ENCODE measurements at regions not wholly inside any gene's neighbourhood (a gene's known extent, or its start where the extent isn't known, plus 50 kb on each side); places are given as distances from the start of the nearest gene placed in this dataset.

DNA sequence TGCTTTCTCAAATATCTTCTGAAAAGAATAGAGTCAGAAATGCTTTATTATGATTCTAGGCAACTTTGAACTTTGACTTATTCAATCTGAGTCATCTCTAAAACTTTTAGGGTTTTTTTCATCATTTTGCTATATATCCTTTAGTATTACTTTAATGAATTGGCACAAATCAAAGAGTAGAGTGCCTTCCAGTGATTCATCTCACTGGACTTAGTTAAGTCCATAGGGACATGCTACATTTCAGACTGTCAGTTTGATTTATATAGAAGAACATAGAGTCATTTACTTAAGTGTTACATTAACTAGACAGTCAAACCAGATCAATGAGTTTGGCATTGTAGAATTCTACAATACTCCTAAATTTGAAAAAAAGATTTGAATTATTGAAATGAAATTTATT is 1235.7 kb upstream of the MAP3K7 start:
- TF ChIP-seq, protein P1, sequence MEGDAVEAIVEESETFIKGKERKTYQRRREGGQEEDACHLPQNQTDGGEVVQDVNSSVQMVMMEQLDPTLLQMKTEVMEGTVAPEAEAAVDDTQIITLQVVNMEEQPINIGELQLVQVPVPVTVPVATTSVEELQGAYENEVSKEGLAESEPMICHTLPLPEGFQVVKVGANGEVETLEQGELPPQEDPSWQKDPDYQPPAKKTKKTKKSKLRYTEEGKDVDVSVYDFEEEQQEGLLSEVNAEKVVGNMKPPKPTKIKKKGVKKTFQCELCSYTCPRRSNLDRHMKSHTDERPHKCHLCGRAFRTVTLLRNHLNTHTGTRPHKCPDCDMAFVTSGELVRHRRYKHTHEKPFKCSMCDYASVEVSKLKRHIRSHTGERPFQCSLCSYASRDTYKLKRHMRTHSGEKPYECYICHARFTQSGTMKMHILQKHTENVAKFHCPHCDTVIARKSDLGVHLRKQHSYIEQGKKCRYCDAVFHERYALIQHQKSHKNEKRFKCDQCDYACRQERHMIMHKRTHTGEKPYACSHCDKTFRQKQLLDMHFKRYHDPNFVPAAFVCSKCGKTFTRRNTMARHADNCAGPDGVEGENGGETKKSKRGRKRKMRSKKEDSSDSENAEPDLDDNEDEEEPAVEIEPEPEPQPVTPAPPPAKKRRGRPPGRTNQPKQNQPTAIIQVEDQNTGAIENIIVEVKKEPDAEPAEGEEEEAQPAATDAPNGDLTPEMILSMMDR (IDR thresholded peaks at IDR 0.05; ENCODE audit: poor library complexity, severe bottlenecking), result no peak
- TF ChIP-seq MXI1 (conservative IDR thresholded peaks at IDR 0.05; ENCODE audit: poor library complexity, severe bottlenecking), result no peak
- no peak for TF ChIP-seq TAF1 (IDR thresholded peaks at IDR 0.05; ENCODE audit: low read depth)
- TF ChIP-seq EZH2 (IDR thresholded peaks at IDR 0.05; ENCODE audit: borderline replicate concordance, insufficient read depth, low read length, poor library complexity, severe bottlenecking), result no peak
- TF ChIP-seq POLR2AphosphoS5 (IDR thresholded peaks at IDR 0.05), result no peak
- TF ChIP-seq, protein P2, sequence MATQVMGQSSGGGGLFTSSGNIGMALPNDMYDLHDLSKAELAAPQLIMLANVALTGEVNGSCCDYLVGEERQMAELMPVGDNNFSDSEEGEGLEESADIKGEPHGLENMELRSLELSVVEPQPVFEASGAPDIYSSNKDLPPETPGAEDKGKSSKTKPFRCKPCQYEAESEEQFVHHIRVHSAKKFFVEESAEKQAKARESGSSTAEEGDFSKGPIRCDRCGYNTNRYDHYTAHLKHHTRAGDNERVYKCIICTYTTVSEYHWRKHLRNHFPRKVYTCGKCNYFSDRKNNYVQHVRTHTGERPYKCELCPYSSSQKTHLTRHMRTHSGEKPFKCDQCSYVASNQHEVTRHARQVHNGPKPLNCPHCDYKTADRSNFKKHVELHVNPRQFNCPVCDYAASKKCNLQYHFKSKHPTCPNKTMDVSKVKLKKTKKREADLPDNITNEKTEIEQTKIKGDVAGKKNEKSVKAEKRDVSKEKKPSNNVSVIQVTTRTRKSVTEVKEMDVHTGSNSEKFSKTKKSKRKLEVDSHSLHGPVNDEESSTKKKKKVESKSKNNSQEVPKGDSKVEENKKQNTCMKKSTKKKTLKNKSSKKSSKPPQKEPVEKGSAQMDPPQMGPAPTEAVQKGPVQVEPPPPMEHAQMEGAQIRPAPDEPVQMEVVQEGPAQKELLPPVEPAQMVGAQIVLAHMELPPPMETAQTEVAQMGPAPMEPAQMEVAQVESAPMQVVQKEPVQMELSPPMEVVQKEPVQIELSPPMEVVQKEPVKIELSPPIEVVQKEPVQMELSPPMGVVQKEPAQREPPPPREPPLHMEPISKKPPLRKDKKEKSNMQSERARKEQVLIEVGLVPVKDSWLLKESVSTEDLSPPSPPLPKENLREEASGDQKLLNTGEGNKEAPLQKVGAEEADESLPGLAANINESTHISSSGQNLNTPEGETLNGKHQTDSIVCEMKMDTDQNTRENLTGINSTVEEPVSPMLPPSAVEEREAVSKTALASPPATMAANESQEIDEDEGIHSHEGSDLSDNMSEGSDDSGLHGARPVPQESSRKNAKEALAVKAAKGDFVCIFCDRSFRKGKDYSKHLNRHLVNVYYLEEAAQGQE (IDR thresholded peaks at IDR 0.05; ENCODE audit: borderline replicate concordance), result no peak
